GM13977 (cell line): ENCODE measurements at regions not wholly inside any gene's neighbourhood (a gene's known extent, or its start where the extent isn't known, plus 50 kb on each side); places are given as distances from the start of the nearest gene placed in this dataset.

ENCODE experiments used
- DNase-seq: peaks from one replicate; pipeline ENCODE4 v3.0.0; 2012; ENCODE audit warnings: low spot score
- CTCF ChIP-seq: IDR thresholded peaks from 2 replicates; pipeline ENCODE4 v1.5.1; 2012; ENCODE audit warnings: mild to moderate bottlenecking, control low read depth; ENCODE audit not compliant: insufficient read depth; ENCODE audit errors: extremely low read depth, missing control alignments
- in situ Hi-C: fragments of 300-500 bp; cut with MboI; formaldehyde crosslinking; loops from one replicate; pipeline ENCODE4 v1.12.0; 2022; ENCODE audit warnings: low sequenced_read_pairs, low pct_unique_long_range_greater_than_20kb, mixed read lengths, inconsistent platforms; ENCODE audit not compliant: unreplicated experiment

- TF ChIP-seq CTCF: no peak
- in situ Hi-C loops: no loop called here
- DNase-seq: no peak
These were observed 52.0 kb upstream of the CYYR1 start for GRCh38 chr21:26624983-26625519.
